HG03039 (cell line): ENCODE measurements at regions not wholly inside any gene's neighbourhood (a gene's known extent, or its start where the extent isn't known, plus 50 kb on each side); places are given as distances from the start of the nearest gene placed in this dataset.
"Not testable (repeated sequence)": the region's sequence is repeated elsewhere in the genome, so short reads cannot be mapped to it uniquely, and the experiment has no call there.

Experiments
- ATAC-seq: cut with Tn5 transposase; IDR thresholded peaks from one replicate; pipeline ENCODE4 v1.9.1; 2021; ENCODE audit warnings: mild to moderate bottlenecking, moderate library complexity; ENCODE audit not compliant: unreplicated experiment

DNA sequence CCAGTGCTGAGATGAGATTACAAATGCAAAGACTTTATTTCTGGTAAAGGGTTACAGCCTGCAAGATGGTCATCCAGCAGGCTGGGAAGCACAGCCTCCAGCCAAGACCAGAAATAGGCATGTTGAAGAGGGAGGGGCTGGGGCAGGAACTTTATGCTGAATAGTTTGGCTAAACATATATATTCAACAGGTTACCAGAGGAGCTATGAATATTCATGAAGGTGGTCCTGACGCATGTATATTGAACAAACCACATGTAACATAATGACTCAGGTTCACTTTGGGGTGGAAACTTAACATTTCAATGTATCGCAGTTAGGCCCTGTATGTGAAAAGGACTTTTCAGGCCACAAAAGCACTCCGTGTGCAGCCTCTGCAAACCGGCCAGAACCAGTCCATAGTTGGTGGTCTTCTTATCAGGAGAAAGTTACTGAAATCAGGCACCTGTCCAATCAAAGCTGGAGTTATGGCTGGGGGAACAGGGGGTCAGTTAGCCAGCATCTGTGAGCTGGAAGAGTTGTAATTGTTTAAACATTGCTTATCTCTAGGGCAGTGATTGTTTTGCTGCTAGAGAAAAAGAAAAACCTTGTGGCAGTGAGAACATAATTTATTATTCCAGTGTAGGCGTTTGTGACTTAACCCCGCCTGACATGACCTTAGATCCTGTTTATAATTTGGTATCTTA is 372.9 kb upstream of the AUTS2 start:
- ATAC-seq = no peak

DNA sequence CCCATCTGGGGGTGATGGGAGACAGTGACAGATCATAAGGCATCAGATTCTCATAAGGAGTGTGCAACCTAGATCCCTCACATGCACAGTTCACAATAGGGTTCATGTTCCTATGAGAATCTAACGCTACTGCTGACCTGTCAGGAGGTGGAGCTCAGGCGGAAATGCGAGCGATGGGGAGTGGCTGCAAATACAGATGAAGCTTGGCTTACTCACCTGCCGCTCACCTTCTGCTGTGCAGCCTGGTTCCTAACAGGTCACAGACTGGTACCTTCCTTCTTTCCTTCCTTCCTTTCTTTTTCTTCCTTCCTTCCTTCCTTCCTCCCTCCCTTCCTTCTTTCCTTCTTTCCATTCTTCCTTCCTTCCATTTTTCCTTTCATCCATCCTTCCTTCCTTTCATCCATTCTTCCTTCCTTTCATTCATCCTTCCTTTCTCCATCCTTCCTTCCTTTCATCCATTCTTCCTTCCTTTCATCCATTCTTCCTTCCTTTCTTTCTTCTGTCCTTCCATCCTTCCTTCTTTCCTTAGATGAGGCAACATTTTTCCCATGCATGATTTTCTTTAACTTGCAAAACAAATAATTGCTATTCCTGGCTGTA is 370.0 kb upstream of the AUTS2 start:
- no peak for ATAC-seq

DNA sequence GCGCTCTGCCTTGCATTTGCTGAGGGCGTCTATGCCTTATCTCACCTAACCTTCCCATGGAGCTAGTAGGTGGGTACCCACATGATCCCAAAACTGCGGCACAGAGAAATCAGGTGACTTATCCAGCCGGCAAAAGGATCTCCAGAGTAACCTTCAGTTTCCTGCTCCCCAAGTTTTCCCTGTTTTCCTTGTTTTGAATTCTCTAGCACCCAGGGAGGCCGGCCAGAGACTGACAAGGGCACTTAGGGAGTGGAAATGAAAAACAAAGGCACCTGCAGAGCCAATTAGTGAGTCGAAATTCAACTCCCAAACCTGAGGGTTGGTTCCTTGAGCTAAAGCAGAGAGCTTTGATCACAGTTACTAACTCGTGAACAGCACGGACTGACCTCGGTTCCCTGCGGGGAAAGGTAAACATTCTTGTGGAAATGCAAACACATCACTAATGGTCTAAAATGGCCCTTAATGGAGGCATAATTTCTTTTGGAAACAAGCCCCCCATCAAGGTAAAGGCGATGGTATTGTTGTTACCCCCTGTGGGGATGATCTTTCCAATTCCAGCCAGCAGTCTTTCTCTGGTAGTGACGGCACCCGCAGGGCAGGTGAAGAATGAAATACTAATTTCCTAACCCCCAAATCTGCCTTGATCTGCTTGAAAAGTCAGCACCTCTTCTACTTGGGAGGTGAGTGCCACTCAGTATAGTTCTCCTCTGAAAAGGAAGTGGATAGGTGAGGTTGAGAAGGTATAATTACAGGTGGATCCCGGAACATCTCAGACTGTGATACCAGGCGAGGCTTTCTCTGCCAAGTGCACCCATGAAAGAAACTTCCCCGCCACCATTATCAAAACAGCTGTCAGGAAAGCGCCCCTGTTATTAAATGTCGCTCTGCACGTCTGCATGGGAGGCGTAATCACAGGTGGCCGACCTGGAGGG is 365.6 kb upstream of the AUTS2 start:
- no peak for ATAC-seq

DNA sequence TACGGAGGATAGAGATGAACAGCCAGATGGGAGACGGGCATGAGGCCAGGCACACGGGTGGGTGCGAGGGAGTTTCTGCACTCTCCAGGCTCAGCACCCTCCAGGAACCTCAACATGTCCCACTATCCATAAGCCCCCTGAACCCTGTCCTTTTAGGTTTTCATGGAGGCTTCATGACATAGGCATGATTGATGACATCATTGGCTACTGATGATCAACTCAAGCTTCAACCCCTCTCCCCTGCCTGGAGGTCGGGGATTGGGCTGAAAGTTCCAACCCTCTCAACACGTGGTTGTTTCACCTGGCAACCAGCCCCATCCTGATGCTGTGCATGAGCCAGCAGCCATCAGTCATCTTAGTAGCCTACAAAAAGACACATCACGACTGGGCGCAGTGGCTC is 360.7 kb upstream of the AUTS2 start:
- no peak for ATAC-seq

DNA sequence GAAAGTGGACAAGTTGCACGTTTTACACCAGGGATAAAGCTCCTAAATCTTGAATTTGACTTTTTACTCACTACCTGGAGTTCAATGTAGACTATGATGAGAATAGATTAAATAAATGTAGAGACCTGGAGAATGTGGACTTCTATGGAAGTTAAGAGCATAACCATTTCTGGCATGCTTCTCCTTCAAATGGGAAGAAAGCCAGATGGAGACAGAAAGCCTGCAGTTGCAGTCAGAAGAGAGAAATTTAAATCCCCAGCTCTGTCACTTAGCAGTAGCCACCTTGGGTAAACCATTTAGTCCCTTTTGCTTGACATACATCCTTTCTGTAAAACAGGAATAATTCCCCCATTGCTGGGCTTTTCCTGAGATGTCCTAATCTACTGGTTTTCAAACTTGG is 355.3 kb upstream of the AUTS2 start:
- ATAC-seq = no peak

DNA sequence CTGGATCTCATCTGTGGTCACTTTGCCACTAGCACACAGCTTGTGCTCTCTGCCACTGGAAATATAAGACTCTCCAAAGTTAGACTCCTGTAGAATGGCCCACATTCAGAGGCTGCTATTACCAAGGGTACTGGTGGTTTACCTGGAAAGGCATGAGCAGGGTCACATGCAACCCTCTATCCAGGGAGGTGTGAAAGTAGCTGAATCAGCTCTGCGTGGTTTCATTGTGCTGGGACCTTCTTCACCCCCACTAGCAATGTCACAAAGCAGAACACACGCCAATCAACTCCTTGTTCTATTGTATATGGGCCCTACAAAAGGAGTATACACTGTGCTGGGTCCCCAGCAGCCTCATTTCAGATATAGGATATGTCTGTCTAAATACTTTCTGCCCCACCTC is 353.6 kb upstream of the AUTS2 start:
- no peak for ATAC-seq

DNA sequence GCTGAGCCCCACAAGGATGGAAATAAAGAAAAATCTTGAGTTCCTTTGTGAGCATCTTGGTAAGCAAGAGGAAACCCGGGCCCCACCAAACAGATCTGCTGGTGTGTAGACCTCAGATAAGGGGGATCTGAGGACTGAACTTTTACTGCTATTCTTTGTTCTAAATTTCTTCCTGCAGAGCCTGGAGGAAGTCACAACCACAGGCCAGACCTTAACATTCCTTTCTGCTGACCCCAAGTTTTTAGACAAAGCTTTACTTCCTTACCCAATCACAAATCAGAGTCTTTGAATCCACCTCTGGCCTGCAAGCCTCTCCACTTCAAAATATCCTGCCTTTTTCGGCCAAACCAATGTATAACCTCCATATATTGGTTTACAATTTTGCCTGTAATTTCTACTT is 352.6 kb upstream of the AUTS2 start:
- ATAC-seq = no peak

DNA sequence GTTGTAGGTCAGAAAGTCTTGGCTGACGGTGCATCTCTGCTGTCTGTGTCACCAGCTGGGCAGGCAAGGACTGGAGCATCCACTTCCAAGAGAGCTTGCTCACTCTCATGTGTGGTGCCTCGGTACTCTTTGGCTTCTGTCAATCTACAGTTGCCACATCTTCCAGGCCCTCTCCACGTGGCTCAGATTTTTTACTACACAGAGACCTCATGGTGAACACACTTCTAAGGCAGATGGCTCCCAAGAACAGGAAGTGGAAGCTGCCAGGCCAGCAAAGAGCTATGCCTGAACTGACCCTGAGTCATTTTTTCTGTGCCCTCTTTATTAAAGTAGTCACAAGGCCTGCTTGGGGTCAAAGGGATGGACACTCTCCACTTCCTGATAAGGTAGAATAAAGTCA is 351.5 kb upstream of the AUTS2 start:
- ATAC-seq = no peak

DNA sequence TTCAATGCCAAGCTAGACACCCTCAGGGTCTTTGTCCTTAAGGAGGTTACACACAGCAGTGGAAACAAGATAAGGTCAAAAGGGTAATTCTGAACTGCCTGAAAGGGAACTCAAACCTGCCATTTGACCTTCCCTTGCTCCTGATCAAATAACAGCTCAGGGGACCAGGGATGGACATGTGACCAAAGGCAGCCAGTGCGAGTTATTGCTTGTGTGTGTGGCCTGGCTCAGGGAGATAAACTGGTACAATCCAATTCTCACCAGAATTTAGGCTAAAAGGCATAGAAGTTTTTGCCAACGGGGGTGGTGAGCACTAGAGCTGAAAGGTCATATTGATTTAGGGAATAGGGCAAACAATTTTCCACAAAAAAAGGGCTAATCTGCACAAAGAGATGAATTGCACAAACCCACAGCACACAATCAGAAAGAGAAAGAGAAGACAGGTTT is 349.9 kb upstream of the AUTS2 start:
- ATAC-seq = not testable (repeated sequence)

DNA sequence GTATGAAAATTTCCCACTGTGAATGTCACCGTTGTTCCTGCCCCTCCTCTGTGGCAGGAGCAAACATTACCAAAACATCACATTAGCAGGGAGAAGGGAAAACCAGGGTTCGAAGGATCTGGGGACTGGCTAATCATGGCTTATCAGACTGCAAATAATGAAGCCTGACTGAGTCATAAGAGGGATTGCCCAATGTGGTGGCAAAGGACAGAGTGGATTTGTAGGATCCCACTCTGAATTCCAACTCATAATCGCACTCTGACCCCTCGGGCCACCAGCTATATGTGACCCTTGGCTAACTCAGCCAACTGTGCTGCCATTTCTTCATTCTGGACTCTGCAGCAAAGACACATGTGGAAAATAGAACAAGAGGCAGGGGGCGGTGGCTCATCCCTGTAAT is 347.3 kb upstream of the AUTS2 start:
- no peak for ATAC-seq

DNA sequence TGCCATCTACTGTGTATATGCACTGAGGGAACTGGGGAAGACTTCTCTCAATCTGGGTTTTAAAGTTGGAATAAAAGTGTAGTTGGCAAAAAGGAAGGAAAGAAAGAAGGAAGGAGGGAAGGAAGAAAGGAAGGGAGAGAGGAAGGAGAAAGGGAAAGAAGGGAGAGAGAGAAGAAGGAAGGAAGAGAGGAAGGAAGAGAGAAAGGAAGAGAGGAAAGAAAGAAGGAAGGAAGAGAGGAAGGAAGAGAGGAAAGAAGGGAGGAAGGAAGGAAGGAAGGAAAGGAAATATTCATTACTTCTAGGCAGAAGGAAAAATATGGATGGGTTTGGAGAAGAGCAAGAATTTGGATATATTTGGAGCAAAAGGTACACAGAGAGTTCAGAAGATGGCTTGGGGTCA is 343.6 kb upstream of the AUTS2 start:
- ATAC-seq = no peak

DNA sequence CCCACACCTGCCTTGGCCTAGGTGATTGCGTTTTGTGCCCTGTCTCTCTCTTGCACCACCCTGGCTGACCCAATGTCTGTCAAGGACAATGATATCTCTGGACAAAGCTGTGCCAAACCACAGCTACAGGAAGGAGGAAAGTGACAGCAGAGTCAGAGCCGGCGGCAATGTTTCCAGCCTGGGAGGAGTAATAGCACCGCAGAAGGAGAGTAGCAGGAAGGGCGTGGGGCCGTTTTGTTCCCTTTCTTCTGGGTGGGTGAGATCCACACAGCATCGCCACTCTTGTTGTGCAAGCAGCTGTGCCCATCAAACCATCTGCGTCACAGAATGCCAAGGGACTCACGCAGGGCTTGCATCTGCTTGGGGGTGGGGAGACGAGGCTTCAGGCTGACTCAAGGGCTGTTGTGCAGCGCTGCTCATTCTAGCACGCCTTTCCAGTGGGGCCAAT is 341.6 kb upstream of the AUTS2 start:
- ATAC-seq = no peak

DNA sequence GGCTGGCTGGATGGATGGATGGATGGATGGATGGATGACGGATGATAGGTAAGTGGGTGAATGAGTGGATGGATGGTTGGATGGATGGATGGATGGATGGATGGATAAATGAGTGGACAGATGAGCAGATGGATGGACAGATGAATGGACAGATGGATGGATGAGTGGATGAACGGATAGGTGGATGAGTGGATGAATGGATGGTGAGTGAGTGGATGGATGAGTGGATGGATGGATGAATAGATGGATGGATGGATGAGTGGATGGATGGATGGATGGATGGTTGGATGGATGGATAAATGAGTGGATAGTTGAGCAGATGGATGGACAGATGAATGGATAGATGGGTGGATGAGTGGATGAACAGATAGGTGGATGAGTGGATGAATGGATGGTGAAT is 340.7 kb upstream of the AUTS2 start:
- ATAC-seq = no peak

DNA sequence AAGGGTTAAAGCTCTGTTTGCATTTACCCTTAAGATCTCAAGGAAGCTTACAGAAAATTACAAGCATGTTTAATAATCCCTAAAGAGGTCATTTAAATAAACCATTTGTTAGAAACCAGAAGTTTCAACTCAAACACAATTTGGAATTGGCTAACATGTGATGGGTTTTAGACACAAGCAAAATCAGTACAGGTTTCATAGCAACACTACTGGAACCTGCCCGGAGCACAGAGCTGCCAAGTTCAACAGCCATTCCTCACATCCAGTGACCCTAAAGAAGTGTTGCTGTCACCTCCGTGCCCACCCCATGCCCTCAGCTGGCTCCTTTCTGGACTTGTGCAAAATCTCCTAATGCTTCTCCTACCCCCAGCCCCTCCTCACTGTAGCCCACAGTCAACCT is 338.8 kb upstream of the AUTS2 start:
- ATAC-seq = no peak

DNA sequence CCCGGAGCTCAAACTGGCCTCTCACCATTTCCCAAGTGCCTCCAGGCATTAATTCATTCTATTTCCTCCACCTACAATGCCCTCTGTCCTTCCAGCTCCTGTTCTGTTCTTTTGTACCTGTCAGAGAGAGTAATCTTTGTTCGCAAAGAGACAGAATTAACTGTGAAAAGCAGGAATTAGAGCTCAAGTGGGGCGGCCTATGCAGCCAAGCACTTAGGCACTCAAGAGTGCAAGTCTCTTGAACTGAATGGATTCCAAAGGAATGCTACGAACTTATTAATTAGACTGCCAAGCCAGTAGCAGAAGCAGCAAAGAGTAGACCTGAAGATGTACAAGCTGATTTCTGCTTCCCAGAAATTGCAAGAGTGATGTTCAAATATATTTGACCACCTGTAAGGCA is 338.3 kb upstream of the AUTS2 start:
- no peak for ATAC-seq

DNA sequence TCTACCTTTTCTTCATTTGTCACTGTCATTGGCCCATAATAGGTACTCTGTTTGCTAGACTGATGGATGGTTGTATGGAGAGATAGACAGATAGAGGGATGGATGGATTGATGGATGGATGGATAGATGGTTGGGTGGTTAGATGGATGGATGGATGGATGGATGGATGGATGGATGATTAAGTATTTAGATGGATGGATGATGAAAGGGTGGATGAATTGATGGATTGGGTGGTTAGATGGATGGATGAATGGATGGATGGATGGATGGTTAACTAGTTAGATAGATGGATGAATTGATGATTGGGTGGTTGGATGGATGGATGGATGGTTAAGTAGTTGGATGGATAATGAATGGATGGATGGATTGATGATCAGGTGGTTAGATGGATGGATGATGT is 334.7 kb upstream of the AUTS2 start:
- no peak for ATAC-seq

DNA sequence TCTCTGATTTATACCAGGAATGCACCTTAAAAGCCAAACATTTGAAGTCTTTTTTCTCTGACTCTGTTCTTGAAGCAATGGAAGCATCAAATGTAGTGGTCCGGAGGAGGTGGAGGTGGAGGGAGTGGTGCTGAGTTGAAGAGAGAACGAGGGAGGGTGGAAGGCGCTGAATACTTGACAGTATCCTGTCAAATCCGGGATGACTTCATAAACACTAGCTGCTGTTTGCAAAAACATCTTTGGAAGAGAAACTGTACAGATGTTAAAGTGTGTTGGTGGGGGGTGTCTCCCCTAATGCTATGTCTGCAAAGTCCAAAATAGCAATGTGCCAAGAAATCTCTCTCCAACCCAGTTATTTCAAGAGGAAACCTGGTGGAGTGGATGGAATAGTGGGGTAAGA is 328.5 kb upstream of the AUTS2 start:
- no peak for ATAC-seq

DNA sequence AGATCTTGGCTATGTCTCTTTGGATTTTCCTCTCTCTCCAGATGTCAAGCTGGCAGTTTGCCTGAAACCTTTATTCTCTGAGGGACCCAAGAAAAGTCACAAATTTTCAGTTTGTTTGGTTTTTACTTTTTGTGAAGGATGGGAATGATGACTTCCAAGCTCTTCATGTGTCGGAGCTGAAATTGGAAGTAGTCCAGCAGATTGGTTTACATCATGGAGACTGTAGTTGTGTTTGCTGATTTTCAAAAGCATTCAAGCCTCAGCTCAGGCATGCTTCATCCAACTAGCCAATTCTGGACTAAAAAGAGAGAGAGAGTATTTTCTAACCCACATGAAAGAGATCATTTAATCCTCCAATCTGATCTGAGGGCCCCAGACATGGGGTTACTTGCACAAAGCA is 326.2 kb upstream of the AUTS2 start:
- no peak for ATAC-seq

DNA sequence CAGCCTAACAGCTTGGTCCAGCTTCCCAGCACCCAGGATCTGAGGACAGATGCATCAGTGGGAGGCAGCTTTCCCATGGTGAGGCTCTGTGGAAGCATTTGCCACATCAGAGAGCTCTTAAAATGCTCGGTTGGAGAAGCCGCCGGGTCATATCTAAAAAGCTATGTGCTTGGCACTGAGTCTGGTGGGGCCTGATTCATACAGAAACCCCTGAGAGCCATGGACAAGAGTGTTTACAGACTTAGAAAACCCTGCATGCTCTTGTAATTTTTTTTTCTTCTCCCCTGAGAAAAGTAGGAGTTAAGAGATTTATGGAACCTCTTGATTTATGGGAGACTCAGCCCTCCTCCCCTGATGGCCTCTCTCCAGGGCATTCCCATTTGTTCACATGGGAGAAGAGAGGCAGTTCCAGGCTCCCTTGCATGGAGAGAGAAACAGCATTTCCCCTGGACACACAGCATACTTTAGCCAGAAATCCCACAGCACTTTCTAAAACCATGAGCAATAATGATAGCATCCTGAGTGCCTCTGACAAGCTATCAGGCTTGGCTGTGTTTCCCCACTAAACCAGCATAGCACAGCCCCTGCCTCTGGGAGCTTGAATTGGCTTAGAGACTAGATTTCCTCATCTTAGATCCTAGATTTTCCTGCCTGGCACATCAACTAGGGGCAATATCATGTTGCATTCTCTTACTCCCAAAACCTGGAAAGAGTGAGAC is 322.1 kb upstream of the AUTS2 start:
- ATAC-seq = no peak

DNA sequence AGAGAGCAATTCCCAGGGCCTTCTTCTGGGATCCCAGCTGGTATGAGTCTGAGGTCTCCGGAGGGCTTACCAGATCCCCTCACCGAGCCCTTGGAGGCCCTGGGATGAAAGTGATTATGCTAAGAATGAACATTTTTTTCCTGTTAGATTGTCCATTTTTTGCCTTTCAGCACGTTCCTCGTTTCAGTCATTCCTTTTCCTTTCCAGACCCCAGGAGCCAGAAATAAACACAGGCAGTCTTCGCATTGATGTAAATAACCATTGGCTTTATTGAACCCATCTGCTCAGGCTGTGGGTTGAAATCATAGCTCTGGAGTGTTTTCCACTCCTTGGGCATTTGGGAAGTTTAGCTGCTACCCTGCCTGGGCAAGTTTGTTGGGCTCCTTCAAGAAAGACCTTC is 320.9 kb upstream of the AUTS2 start:
- ATAC-seq = no peak

DNA sequence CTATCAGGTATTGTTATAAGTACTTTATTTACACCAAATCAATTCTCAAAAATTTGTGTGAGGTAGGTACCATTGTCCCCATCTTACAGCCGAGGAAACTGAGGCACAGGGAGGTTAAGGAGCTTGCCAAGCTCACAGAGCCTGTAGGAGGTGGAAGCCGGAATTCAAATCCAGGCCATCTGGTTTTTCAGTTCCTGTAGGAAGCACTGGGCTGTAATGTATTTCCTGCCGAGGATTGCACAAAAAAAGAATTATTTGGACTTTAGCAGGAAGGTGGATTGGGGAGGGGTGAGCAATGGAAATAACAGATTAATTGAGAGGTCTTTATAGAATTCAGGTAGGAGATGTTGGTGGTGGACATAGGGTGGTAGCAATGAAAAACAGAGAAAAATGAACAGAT is 315.3 kb upstream of the AUTS2 start:
- ATAC-seq = no peak
